ENCODE measurements at regions not wholly inside any gene's neighbourhood (a gene's known extent, or its start where the extent isn't known, plus 50 kb on each side); places are given as distances from the start of the nearest gene placed in this dataset.

DNA sequence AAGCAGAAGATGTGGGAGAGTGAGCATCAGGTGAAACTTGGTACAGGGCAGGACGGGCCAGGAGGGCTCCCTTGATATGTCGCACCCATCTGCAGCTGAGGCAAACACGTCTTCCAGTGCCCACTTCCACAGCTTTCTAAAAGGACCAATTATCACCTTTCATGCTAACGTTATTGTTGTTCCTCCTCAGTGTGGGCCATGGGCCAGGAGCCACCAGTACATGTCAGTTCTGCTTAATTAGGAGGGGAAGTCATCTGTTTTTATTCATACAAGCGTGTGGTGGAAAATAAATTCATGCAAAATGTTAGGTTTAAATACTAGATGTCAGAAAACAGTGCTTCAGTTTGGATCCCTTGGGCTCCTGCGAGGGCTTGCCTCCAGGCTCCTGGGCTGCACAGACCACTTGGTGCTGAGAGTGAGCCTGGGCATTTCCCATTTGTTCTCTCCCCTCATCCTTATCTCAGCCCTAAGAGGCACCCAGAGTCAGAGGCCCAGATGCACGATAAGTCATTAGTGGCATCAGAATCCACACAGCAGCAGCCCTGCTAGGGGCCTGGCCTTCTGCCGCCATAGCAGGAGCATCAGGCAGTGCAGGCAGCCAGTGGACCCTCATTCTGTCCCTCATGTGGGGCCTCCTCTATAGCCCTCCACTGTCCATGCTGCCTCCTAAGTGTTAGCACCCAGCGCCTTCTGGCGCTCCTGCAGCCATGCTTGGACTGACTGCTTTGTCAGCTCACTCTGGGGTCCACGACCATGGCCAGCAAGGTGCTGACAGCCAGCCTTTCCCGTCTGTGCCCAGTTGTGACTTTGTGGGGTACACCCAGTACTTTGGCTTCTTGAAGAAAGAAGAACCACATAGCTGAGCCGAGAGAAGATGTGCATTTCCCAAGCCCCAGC, 539.8 kb upstream of the RAB6C start:
- H3K4me3 ChIP-seq: no peak overlapping the region
- no peak for ATAC-seq
- no peaks in the 10 kb centered on the region for H3K4me1 ChIP-seq
- no peaks in the 10 kb centered on the region for H3K9me3 ChIP-seq
- no peaks in the 10 kb centered on the region for H3K27me3 ChIP-seq
- DNase-seq: no peak
- intact Hi-C loops (cut with DNase I; ENCODE audit: low total_unique reads) (no loop called here), in situ Hi-C loops (cut with MboI; ENCODE audit: low sequenced_read_pairs in 4 of 4) (no loop called here)
- no peak for TF ChIP-seq POLR2A (IDR thresholded peaks at IDR 0.05)
- H3K27ac ChIP-seq: no peak overlapping the region
- H3K36me3 ChIP-seq: no peaks in the 10 kb centered on the region

GRCh38 chr2:129441610-129442009, 537.9 kb upstream of the RAB6C start:
- Histone ChIP-seq H3K36me3 (no peaks in the 10 kb centered on the region), H3K4me1 (no peaks in the 10 kb centered on the region), H3K4me3 (no peak overlapping the region), H3K27me3 (no peaks in the 10 kb centered on the region), H3K27ac (no peak overlapping the region), H3K9me3 (no peaks in the 10 kb centered on the region)
- no peak for ATAC-seq
- intact Hi-C loops (cut with DNase I; ENCODE audit: low total_unique reads) (no loop called here), in situ Hi-C loops (cut with MboI; ENCODE audit: low sequenced_read_pairs in 4 of 4) (no loop called here)
- TF ChIP-seq CTCF (IDR thresholded peaks at IDR 0.05 in 4 of 5, conservative IDR thresholded peaks at IDR 0.05 in 1 of 5): no peak
- TF ChIP-seq POLR2A (IDR thresholded peaks at IDR 0.05): no peak
- no peak for DNase-seq

DNA sequence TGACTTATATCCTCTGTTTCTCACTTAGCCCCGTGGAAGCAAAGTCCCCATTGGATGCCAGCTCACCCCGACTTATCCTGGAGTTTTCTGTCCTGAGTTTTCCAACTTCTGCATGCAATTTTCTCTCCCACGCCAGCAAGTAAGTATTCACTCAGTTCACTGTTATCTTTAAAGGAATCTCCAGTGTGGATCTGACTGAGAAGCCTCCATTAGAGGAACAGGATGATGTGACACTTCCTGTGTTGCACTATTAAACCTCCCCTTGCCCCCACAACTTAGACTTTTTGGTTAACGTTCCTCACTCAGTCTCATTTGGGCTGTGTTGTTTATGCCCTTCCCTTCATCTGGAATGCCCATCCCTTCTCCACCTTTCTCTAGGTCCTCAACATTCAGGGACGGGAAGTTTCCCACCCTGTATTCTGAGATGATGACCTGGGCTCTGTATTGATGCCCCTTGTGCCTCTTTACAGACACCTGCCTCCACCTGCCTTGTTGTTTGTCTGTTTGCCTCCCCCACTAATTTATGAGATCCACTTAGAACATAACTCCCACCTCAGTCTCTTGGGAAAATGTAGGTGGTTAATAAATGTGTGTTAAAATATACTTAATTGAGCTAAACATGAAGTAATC, 536.1 kb upstream of the RAB6C start:
- ATAC-seq: no peak
- Histone ChIP-seq H3K4me1 (no peaks in the 10 kb centered on the region), H3K9me3 (no peaks in the 10 kb centered on the region), H3K27ac (no peak overlapping the region), H3K36me3 (no peaks in the 10 kb centered on the region), H3K27me3 (no peaks in the 10 kb centered on the region), H3K4me3 (no peak overlapping the region)
- no peak for TF ChIP-seq POLR2A (IDR thresholded peaks at IDR 0.05)
- TF ChIP-seq CTCF (IDR thresholded peaks at IDR 0.05 in 4 of 5, conservative IDR thresholded peaks at IDR 0.05 in 1 of 5): no peak
- intact Hi-C loops (cut with DNase I; ENCODE audit: low total_unique reads) (no loop called here), in situ Hi-C loops (cut with MboI; ENCODE audit: low sequenced_read_pairs in 4 of 4) (no loop called here)
- DNase-seq: no peak

- Histone ChIP-seq H3K36me3 (no peaks in the 10 kb centered on the region), H3K27me3 (no peaks in the 10 kb centered on the region), H3K4me3 (no peak overlapping the region), H3K27ac (no peak overlapping the region), H3K4me1 (no peaks in the 10 kb centered on the region), H3K9me3 (no peaks in the 10 kb centered on the region)
- TF ChIP-seq CTCF (IDR thresholded peaks at IDR 0.05 in 4 of 5, conservative IDR thresholded peaks at IDR 0.05 in 1 of 5) (no peak), POLR2A (IDR thresholded peaks at IDR 0.05) (no peak)
- in situ Hi-C loops (cut with MboI; ENCODE audit: low sequenced_read_pairs in 4 of 4) (no loop called here), intact Hi-C loops (cut with DNase I; ENCODE audit: low total_unique reads) (no loop called here)
- DNase-seq (no peak), ATAC-seq (no peak)
Observed at GRCh38 chr2:129443865-129444739, 535.4 kb upstream of the RAB6C start.

- intact Hi-C loops (cut with DNase I; ENCODE audit: low total_unique reads): no loop called here
- no peak for TF ChIP-seq CTCF (IDR thresholded peaks at IDR 0.05 in 4 of 5, conservative IDR thresholded peaks at IDR 0.05 in 1 of 5)
- DNase-seq: no peak
- ATAC-seq: no peak
- no peaks in the 10 kb centered on the region for H3K27me3 ChIP-seq
- H3K4me1 ChIP-seq: no peaks in the 10 kb centered on the region
- no peak overlapping the region for H3K27ac ChIP-seq
- in situ Hi-C loops (cut with MboI; ENCODE audit: low sequenced_read_pairs in 4 of 4): no loop called here
- H3K36me3 ChIP-seq: no peaks in the 10 kb centered on the region
- H3K4me3 ChIP-seq: no peak overlapping the region
- no peaks in the 10 kb centered on the region for H3K9me3 ChIP-seq
Observed at GRCh38 chr2:129444751-129445150, 534.7 kb upstream of the RAB6C start.
